EH (cell line): ENCODE measurements at regions not wholly inside any gene's neighbourhood (a gene's known extent, or its start where the extent isn't known, plus 50 kb on each side); places are given as distances from the start of the nearest gene placed in this dataset.

ENCODE experiments used
- DNase-seq: peaks from one replicate; pipeline ENCODE4 v3.0.0-alpha.2; 2015; ENCODE audit warnings: low read depth

DNA sequence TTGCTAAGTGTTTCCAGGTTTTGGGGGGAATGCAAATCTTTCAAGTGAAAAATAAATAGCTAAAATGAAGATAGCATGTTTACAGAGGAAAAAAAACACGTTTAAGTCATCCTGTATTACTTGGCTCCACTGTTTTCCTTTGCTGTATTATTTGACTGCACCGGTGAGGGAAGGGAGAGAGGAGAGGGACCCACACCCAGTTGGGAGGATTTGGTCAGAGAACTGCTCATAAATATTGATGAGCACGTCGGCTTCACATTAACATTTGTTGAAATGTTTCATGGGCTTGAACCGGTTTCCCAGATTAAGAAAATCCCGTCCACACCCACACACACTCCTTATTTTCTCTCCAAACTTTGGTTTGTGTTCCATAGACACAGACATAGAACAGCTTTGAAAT lies 493.8 kb upstream of the MGMT start:
- DNase-seq: no peak

DNA sequence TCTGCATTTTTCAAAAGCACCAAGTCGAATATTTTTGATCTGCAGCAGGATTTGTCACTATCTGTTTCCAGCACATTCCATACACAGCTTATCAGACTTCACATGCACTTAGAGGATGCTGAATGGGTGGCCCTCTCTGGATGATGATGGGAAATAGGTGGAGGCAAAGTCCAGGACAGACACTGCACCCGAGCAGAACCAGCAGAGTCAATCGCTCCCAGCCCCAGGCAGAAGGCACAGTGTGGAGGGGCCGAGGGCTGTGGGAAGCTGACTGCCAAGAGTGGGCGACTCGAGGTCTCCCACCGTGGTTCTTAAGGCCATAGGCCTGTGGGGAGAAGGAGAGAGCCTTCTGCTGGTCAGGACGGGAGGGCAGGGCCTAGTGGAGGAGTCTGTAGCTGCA lies 490.2 kb upstream of the MGMT start:
- DNase-seq: no peak

DNA sequence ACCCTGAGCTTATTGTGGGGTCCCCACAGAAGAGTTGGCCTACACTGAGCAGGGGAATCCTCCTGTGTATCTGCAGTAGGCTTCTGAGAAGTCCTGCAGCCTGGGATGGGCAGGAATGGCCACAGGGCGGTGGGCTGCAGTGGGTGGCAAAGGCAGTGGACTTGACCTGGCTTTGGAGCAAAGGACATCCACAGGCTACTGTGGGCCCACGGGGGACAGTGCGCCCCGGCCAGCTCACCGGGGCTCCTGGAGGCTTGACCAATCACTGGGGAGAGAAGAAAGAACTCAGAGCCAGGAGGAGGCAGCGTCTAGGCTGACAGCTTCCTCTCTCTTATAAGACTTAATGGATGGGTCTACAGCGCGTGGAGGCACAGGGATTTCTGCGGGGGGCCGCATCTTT lies 488.8 kb upstream of the MGMT start:
- DNase-seq: no peak

DNA sequence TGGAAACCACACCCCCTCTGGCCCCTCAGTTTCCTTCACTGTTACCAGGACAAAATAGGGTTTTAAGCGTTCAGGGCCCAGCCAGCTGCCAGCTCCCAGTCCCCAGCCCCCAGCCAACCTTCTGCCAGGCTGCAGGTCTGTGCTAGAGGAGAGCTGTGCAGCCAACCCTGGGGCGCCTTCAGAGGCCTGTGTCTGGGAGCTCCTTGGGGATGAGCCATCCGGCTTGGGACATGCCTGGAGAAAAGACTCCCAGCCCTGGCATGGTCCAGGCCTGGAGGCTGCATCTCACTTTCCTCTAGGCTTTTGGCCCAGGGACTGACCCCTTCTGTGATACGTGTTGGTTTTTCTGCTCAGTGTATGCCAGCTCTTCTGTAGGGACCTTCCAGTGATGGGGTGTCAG lies 487.6 kb upstream of the MGMT start:
- DNase-seq: no peak

DNA sequence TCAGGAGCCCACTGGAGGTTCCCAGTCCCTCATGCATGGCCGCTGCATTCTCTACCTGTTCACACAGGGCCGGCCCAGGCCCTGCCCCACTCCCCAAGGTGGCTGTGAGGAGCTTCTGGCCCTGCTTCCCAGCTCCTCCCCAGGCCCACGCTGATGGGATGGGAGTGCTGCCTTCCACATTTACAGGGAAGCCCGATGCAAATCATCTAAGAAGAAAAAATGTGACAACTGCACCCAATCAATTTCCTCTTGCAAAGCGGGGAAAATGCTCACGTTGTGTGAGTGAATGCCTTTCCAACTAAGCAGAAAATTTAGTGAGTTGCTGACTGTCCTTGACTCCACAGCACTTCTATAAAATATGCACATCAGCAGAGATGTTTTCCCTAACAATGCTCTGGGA lies 485.8 kb upstream of the MGMT start:
- DNase-seq: no peak

DNA sequence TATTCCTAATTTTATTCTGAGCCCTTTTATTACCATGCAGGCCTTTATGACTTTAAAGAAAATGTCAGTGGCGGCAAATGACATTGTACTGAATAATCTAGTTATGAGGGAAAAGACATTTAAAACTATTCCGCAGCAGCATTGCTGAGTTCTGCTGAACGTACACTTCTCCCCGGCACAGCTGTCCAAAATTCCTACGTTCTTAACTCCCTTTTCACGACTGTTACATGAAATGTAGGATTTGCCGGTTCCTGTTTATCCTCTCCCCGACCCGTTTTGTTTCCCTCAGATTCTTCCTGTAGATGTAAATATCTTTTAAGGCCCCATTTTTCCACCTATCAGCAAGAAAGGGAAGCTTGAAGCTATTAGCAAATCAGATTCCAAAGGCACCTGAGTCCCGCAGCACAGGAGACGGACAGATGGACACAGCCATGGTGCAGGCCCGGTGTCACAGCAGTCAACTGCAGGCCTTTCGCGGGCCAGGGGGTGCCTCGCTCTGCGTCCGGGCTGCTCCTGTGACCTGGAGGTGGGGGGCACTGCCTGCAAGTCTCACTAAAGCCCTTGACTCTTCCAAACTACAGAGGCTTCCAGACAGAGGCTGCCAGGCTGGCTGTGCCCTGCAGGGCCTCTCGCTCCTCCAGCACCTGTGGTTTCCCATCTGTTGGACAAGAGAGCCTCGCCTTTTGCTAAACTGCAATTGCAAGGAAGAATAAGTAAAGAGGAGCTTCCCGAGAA lies 485.0 kb upstream of the MGMT start:
- DNase-seq: no peak

DNA sequence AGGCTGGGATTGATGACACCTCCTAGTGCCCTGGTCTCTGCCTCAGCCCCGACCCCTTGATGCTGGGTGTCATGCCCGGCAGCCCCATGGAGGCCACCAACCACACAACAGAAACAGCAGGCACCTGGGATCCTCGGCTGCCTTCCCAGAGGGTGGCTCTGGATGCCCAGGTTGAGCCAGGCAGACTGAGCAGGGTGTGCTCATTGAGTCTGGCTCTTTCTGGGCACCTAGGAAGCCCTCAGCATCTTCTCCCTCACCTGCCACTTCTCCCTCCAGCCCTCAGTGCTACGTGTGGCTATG lies 484.5 kb upstream of the MGMT start:
- DNase-seq: no peak

DNA sequence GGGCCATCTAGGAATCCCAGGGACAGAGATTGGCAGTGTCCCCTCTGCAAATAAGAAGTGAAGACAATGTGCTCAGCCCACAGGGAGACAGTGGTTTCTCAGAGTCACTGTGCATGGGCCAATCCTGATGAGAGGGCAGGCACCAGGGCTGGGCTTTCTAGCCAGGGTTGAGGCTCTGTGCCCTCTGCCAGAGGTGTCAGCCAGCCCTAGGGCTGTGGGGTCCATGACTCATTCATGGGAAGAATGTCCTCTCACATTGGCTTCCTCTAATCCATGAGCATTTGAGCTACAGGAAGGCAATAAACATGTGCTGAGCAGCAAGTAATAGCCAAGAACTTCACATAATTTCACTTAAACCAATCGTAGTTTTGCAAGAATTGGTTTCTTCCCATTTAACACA lies 482.0 kb upstream of the MGMT start:
- DNase-seq: no peak

DNA sequence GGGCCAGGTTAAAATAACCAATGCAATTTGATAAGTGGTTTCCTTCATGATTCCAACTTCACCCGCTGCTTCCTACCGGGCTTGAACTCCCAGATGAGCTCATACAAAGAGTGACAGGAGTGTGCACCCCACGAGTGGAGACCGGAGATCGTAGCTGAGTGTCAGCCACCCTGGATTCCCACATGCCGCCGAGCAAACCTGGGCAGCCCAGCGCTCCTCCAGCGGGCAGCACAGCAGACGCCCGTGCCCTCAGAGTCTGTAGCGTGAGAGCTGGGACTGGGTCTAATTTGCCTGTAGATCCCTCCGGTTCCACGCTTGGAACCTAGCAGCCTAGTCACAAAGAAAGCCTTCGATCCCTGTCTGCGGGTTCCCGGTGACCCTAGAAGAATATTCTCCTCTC lies 476.1 kb upstream of the MGMT start:
- no peak for DNase-seq

DNA sequence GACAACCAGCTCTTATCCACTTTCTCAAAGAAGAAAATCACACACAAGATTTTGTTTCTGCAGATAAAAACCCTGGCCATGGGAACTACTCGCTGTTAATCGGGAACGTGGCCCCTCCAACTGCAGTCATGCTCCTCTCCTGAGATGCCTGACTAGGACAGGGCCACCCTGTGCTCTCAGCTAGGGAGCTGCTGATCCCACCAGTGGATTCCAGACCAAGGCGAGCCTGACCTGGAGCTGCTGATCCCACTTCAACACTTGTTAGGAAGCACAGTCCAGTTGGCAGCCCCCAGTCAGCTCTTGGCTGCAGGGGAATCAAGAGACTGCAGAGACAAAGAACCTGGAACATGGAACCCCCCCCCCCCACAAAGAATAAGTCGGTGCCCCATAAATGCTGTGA lies 474.3 kb upstream of the MGMT start:
- DNase-seq: no peak

DNA sequence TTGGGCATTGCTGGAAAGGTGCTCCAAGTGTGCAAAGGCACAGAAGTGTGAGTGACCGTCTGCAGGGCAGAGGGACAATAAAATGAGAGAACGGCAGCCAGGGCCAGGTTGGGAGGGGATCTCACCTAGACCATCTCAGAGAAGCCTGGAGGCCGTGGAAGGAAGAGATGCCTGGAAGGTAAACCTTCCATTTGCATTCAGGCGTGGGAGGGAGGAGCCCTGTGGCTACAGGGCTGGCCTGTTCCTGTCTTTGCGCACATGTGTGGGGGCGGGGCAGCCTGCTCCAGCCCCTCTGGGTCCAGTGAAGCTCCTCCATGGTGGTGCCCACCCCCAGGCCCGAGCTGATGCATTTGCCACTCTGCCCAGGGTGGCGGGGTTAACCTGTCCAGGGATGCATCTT lies 473.6 kb upstream of the MGMT start:
- DNase-seq: no peak

DNA sequence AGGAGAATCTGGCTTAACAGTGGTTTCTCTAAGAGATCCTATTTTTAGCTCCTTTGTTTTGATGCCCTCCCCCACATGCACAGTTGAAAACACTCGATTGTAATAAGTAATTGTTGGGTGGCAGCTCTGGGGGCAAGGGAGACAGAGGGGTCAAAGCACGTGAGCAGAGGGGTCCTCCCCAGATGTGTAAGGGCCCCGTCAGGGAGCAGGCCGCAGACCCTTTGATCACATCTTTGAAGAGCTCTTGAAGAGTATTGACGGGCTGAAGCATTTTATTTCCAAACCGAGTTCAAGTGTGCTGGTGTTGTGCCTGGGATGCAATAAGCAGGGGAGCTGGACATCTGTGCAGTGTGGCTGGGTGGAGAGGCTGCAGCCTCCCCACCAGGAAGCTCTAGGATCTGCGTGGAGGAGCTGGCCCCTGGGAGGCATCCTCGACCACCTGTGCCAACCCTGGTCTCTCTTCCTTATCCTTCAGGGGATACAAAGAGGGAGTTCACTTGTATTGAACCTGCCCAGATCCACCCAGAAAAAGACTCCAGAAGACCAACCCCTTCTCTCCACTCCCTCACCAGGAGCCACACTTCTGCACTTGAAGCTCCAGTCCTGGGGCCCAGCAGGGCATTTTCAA lies 473.0 kb upstream of the MGMT start:
- DNase-seq: no peak

DNA sequence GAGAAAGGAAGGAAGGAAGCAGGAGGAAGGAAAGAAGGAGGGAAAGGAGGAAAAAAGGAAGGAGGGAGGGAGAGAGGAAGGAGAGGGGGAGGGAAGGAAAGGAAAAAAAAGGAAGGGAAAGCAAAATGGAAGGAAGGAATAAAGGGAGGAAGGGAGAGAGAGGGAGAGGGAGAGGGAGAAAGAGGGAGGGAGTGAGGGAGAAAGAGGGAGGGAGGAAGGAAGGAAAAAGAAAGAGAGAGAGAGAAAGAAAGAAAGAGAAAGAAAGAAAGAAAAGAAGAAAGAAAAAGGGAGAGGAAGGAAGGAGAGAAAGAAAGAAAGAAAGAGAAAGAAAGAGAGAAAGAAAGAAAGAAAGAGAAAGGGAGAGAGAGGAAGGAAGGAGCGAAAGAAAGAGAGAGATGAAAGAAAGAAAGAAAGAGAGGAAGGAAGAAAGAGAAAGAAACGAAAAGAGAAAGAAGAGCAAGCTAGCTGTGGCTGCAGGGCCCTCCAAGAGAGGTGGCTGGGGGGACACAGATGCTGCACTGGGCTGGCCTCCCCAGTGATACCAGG lies 472.4 kb upstream of the MGMT start:
- no peak for DNase-seq

DNA sequence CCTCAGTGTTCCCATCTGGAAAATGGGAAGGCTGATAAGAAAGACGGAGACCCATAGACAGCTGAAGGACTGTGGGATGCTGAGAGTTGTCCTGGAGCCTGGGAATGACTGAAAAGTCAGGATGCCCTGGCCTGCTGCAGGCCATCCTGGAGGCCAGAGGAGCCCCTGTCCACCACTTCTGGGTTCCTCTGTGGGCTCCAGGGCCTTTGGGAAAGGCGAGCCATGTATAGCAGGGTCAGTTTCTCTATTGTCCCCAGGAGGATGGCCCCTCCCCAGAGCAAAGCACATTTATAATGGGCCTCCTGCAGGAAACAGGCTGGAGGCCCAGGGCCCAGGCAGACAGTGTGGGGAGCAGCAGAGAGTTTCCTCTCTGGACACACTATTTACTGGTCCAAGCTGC lies 471.4 kb upstream of the MGMT start:
- no peak for DNase-seq

DNA sequence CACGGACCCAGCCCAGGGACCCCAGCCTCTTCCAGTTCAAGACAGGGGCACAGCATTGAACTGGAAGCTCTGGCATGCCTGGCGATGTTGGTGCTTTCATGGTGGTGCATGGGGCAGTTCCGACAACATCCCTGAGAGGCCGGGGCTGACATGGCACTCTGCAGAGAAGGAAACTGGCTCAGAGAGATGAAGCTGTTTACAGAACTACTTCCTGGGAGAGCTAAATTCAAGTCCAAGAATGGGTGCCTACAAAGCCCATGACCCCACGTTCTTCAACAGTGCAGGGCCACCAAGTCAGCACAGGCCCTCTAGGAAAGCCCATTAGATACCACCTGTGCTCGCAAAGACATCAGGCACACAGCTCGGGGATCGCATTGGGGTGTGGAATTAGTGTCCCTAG lies 470.9 kb upstream of the MGMT start:
- DNase-seq: no peak

DNA sequence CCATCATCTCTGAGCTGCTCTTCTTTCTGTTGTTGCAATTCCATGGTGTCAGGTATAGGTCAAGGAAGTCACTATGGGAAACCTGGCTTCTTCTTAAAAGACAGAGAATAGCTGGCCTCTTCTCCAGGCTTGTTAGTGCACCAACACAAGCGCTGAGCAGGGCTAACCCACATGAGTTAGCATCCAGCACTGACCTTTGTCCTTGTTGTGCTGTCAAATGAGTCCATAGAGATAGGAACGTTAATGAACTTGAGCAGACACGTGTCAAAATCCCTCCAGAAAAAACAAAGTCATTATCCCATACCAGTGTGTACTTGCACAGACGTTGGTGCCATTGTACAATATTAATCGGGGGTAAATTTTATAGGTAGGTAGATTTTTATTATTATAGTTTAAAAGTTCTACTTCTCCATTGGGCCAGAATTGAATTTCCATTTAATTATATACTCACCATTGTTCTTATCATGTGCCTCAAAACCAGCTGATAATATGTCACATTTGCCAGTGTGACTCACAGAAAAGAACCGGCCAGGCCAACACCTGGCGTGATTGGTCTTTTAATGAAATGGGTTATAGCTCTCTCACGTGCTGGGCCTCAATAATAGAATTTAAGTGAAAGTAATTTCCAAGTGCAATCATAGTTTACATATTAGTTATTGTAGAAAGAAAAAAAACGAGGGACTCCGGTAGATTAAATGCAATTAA lies 468.8 kb upstream of the MGMT start:
- no peak for DNase-seq

DNA sequence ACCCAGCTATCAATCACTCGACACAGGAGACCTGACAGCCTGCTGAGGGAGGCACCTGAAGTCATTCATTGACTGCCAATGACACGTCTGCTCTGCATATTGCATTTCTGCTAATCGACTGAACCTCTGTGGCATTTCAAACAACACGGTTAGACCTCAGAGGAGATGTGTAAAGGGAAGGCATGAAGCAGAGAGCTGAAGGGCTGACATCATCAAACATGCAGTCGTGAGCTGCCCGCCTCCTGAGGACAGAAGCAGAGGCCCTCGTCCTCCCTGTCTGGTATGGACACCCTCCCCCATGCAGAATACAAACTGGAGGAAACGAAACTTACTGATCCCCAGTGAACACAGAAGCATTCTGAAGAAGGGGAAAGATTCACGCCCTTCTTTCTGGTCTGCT lies 462.6 kb upstream of the MGMT start:
- no peak for DNase-seq

DNA sequence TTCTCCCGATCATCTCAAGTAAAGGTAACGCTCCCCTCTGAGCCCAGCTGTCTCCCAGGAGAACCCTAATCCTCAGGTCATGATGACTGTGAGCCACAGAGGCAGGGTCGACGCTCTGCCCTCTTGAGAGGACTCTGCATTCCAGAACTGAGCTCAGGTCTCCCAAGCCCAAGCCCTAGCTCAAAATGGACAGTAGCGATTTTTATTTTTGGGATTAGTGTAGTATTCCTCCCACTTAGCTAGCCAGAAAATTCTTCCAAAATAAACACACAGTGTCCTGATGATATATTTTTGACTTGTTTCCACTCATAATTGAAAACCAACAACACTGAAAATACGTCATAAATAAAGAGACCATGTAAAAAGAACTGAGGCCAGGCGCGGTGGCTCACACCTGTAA lies 462.0 kb upstream of the MGMT start:
- no peak for DNase-seq

DNA sequence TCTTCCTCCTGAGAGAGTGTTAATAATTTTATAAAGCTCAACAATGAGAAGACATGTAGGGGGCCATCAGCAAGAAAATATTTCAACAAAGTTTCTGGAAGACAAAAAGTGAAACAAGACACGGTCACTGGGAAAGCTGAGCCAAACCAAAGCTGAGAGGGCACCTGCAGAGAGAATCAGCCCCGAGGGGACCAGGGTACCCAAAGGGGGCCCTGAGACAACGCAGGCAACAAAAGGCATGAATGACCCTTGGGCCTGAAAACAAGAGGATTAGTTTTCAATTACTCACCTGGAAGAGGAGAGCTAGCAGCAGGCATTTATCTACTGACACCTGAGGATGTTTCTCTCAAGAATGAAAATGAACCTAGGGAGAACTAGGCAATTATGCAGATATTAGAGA lies 461.2 kb upstream of the MGMT start:
- DNase-seq: no peak

DNA sequence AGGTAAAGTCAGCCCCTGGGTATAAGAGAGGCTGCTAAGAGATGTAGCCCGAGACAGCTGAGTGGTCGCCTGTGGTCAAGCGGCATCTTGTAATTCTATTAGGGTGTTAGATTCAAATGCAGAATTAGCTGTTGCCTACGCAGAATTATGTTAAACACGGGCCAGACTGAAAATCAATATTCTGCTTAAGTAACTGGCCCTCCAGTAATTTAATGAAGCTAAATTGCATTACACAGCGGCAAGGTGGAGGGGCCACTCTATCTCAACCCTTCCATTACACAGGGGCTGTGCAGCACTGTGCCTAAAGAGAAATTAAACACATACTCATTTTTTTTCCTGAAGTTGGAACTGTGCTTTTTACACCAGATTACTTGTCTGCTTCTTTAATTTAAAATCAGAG lies 448.5 kb upstream of the MGMT start:
- no peak for DNase-seq

DNA sequence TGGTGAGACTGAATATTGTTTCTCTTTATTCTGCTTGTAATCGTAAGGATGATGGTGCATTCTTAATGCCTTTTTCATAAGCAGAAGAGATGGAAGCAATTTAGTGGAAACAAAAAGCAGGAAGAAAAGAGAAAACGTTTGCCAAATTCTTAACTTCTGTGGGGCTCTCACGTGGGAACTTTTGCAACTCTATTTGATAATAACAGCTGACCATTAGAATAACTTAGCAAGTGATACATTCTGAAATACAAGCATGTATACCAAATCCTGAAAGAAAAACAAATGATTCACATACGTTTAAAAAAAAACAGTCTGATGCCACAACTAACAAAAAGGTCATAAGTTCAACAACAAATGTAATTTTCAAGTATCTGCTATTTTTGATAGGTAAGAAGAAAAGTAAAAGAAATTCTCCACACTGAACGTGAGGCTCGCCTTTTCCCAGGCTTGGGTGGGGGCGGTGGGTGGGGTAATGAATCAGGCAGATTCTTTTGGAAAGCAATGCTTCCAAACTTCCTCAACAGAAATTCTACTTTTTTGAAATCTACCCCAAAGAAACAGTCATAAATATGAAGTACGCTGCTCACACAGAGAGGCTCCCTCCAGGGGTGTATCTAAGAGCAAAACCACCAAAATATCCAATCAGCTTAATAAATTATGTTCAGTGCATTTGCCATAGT lies 446.2 kb upstream of the MGMT start:
- DNase-seq: no peak

DNA sequence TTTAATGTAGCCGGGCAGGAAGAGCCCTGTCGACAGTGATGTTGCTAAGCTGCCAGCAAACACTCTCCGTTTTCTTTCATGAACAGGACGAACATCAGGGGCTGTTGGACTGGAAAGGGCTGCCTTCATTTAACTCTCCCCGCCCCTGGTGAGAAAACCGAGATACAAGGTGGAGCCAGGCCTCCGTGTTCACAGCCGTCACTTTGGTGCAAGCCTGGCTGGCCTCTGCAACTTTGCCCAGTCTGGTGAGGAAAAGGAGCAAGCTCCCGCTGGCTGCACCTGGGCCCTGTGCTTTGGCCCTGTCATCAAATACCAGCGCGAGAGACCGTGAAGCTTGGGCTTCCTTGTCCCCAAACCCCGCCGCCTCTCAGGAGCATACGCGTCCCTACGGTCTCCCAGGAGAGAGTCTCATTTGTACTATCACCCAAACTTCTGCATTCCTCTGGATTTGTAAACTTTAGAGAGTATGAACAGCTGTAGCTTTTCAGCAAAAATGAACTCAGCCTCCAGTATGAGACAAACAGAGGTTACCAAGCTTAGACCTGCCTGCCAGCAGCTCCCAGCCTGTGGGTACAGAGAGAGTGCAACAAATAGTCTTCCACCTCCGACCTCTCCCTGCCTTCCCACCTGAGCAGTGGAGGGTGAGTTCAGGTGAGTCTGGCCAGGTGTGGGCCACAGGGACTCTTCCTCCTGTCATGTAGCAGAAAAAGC lies 445.3 kb upstream of the MGMT start:
- DNase-seq: no peak
